K562 (cell line): ENCODE measurements at regions not wholly inside any gene's neighbourhood (a gene's known extent, or its start where the extent isn't known, plus 50 kb on each side); places are given as distances from the start of the nearest gene placed in this dataset.

ENCODE experiments used
- ATAC-seq: fragments of 200-7000 bp; cut with Tn5 transposase; 3 replicates; pipeline ENCODE4 v1.9.1; 2020; ENCODE audit warnings: moderate library complexity
- BruUV-seq: library from RNA; stranded (reverse); fragments of 400-500 nt; replicated peaks from 2 replicates; lab custom pipeline; 2021; lab: Mats Ljungman, UMichigan
- CTCF ChIA-PET: fragments of 300-600 bp; formaldehyde crosslinking; extraction: SDS; loops from one replicate; lab custom pipeline; 2021; ENCODE audit warnings: low intra/inter-chr PET ratio; lab: Yijun Ruan, JAX
- POLR2A ChIA-PET: fragments of 300-600, 350-650 bp; sonication (Branson Sonifier 250); formaldehyde crosslinking; extraction: SDS; loops from one replicate; lab custom pipeline; 2021; ENCODE audit warnings: antibody characterized with exemption, inconsistent platforms; lab: Yijun Ruan, JAX
- DNase-seq, 4 experiments: peaks; one replicate each; pipeline versions ENCODE4 v3.0.0 to v3.0.0-alpha.2; 2011 to 2018; ENCODE audit warnings: low spot score in 3 of 4, mixed read lengths in 3 of 4; ENCODE audit errors: extremely low read depth in 1 of 4
- FAIRE-seq: peaks from 2 replicates; lab custom pipeline; 2011; peaks lifted over from hg19 to GRCh38; lab: Jason Lieb, UNC
- H2AFZ ChIP-seq: 2 replicates; pipeline ENCODE4 v1.6.0; 2011; ENCODE audit warnings: low read depth, low read length, control low read depth, inconsistent platforms
- H3K27ac ChIP-seq: fragments of 200-600 bp; 3 replicates; pipeline ENCODE4 v1.8.0; 2011; ENCODE audit warnings: low read depth, mild to moderate bottlenecking, control low read depth, inconsistent platforms, low read length, moderate library complexity, mixed read lengths; ENCODE audit errors: extremely low read depth
- H3K27me3 ChIP-seq, 2 experiments: fragments of 300-600 bp in 1 of 2; 2 replicates in 1 of 2; 3 replicates in 1 of 2; pipeline versions ENCODE4 v1.6.0 to v1.8.0; 2011; ENCODE audit warnings: inconsistent platforms in 2 of 2, low read length in 2 of 2, mild to moderate bottlenecking in 1 of 2, mixed read lengths in 1 of 2, moderate library complexity in 1 of 2; ENCODE audit not compliant: control insufficient read depth in 2 of 2, insufficient read depth in 2 of 2
- H3K36me3 ChIP-seq: fragments of 300-600 bp; 3 replicates; pipeline ENCODE4 v1.8.0; 2011; ENCODE audit warnings: mild to moderate bottlenecking, low read length, inconsistent platforms; ENCODE audit not compliant: control insufficient read depth, insufficient read depth
- H3K4me1 ChIP-seq, 2 experiments: fragments of 200-600 bp in 1 of 2; replicated peaks in 1 of 2; 2 replicates in 1 of 2; 3 replicates in 1 of 2; pipeline versions ENCODE4 v1.5.1 to v1.8.0; 2011; ENCODE audit warnings: inconsistent platforms in 2 of 2, low read length in 2 of 2, mild to moderate bottlenecking in 1 of 2, mixed read lengths in 1 of 2, moderate library complexity in 1 of 2; ENCODE audit not compliant: control insufficient read depth in 2 of 2, insufficient read depth in 2 of 2
- H3K4me2 ChIP-seq: 2 replicates; pipeline ENCODE4 v1.6.1; 2011; ENCODE audit warnings: low read length, control low read depth, inconsistent platforms, mixed read lengths; ENCODE audit not compliant: insufficient read depth
- H3K4me3 ChIP-seq: fragments of 200-600 bp; sonication (generic), shearing (Covaris generic); 2 replicates; pipeline ENCODE4 v1.5.1; 2016; ENCODE audit warnings: control low read depth, inconsistent platforms
- H3K79me2 ChIP-seq: fragments of 200-600 bp; 3 replicates; pipeline ENCODE4 v1.8.0; 2011; ENCODE audit warnings: low read length, inconsistent platforms; ENCODE audit not compliant: control insufficient read depth, insufficient read depth
- H3K9ac ChIP-seq, 2 experiments: 2 replicates each; pipeline versions ENCODE4 v1.6.0 to v1.6.1; 2011; ENCODE audit warnings: low read depth in 2 of 2, low read length in 2 of 2, control low read depth in 1 of 2, inconsistent platforms in 1 of 2, mild to moderate bottlenecking in 1 of 2, mixed read lengths in 1 of 2; ENCODE audit not compliant: insufficient read depth in 1 of 2
- H3K9me1 ChIP-seq: one replicate; pipeline ENCODE4 v1.6.0; 2011; ENCODE audit warnings: inconsistent platforms, mild to moderate bottlenecking, low read length, moderate library complexity; ENCODE audit not compliant: control insufficient read depth, insufficient read depth
- H3K9me3 ChIP-seq: replicated peaks from 2 replicates; pipeline ENCODE4 v1.5.1; 2011; ENCODE audit warnings: low read depth, low read length, inconsistent platforms; ENCODE audit not compliant: control insufficient read depth, insufficient read depth
- H4K20me1 ChIP-seq: replicated peaks from 2 replicates; pipeline ENCODE4 v1.6.1; 2011; ENCODE audit warnings: low read length, inconsistent platforms, mixed read lengths; ENCODE audit not compliant: control insufficient read depth, insufficient read depth
- CBFA2T2 ChIP-seq: fragments of 450-650 bp; conservative IDR thresholded peaks from 2 replicates; pipeline ENCODE4 v1.6.1; 2017; ENCODE audit warnings: mild to moderate bottlenecking
- DLX4 ChIP-seq: fragments of 250-450 bp; sonication (Bioruptor Pico); IDR thresholded peaks from 2 replicates; pipeline ENCODE4 v1.6.1; 2021; ENCODE audit warnings: mild to moderate bottlenecking
- FOXA1 ChIP-seq: fragments of 450-650 bp; IDR thresholded peaks from 2 replicates; pipeline ENCODE4 v1.6.1; 2016; ENCODE audit warnings: mild to moderate bottlenecking, borderline replicate concordance
- KLF6 ChIP-seq: fragments of 250-450 bp; sonication (Bioruptor Pico); IDR thresholded peaks from 2 replicates; pipeline ENCODE4 v1.4.0; 2020; ENCODE audit warnings: mild to moderate bottlenecking, moderate library complexity, borderline replicate concordance
- OTX1 ChIP-seq: fragments of 450-650 bp; formaldehyde crosslinking; IDR thresholded peaks from 2 replicates; pipeline ENCODE4 v1.4.0; 2022; ENCODE audit warnings: mild to moderate bottlenecking
- ZNF165 ChIP-seq: fragments of 250-450 bp; sonication (Bioruptor Pico); IDR thresholded peaks from 2 replicates; pipeline ENCODE4 v1.4.0; 2020; ENCODE audit warnings: borderline replicate concordance
- ZNF695 ChIP-seq: fragments of 450-650 bp; formaldehyde crosslinking; IDR thresholded peaks from 2 replicates; pipeline ENCODE4 v1.4.0; 2020; ENCODE audit warnings: mild to moderate bottlenecking, moderate library complexity
- WGBS: fragments of 100-300 bp; shearing (Covaris generic); methylation state at CpG from one replicate; pipeline ENCODE4 v1.1.6; 2016; ENCODE audit warnings: low coverage, mixed read lengths; ENCODE audit not compliant: insufficient coverage; ENCODE audit errors: missing lambda C conversion rate; 5-methylcytosine and 5-hydroxymethylcytosine counted together
- in situ Hi-C: fragments of 300-500 bp; cut with MboI; formaldehyde crosslinking; loops from 4 replicates; pipeline ENCODE4 v1.15.0; 2018; ENCODE audit warnings: inconsistent platforms, mixed read lengths
- intact Hi-C: fragments of 100-400 bp; cut with micrococcal nuclease; formaldehyde crosslinking; loops from 2 replicates; pipeline ENCODE4 v1.14.2; 2022
- TF ChIP-seq, protein P1 (sequence below): IDR thresholded peaks from 2 replicates; pipeline ENCODE4 v1.6.1; 2016; ENCODE audit warnings: missing genetic modification characterization, missing compliant biosample characterization

GRCh38 chr1:69291541-69291940 is 276.2 kb upstream of the LRRC7 start:
- no peak for FAIRE-seq
- BruUV-seq: no TSS peak
- no peaks in the 10 kb centered on the region for H3K9me1 ChIP-seq
- no peaks in the 10 kb centered on the region for H3K27me3 ChIP-seq
- H4K20me1 ChIP-seq: no peaks in the 10 kb centered on the region
- no peak overlapping the region for H3K27ac ChIP-seq
- no peak overlapping the region for H3K4me3 ChIP-seq
- in situ Hi-C loops (no loop called here), intact Hi-C loops (no loop called here)
- H3K9me3 ChIP-seq: no peaks in the 10 kb centered on the region
- no peaks in the 10 kb centered on the region for H3K79me2 ChIP-seq
- 0% methylated on average over 4 of the region's 4 CpGs for WGBS
- H3K36me3 ChIP-seq: no peaks in the 10 kb centered on the region
- no peak overlapping the region for H3K9ac ChIP-seq
- H2AFZ ChIP-seq: no peak overlapping the region
- no peak overlapping the region for H3K4me2 ChIP-seq
- no peak for DNase-seq
- TF ChIP-seq OTX1 (CRISPR knock-in tag) (no peak), DLX4 (CRISPR knock-in tag) (no peak), ZNF165 (CRISPR knock-in tag) (no peak), FOXA1 (no peak), ZNF695 (CRISPR knock-in tag) (no peak), CBFA2T2 (no peak), KLF6 (CRISPR knock-in tag) (no peak)
- TF ChIP-seq, protein P1, sequence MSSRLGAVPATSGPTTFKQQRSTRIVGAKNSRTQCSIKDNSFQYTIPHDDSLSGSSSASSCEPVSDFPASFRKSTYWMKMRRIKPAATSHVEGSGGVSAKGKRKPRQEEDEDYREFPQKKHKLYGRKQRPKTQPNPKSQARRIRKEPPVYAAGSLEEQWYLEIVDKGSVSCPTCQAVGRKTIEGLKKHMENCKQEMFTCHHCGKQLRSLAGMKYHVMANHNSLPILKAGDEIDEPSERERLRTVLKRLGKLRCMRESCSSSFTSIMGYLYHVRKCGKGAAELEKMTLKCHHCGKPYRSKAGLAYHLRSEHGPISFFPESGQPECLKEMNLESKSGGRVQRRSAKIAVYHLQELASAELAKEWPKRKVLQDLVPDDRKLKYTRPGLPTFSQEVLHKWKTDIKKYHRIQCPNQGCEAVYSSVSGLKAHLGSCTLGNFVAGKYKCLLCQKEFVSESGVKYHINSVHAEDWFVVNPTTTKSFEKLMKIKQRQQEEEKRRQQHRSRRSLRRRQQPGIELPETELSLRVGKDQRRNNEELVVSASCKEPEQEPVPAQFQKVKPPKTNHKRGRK: no peak
- TF ChIP-seq, all 486 proteins: peak for 0
- ChIA-PET CTCF (no interaction called here), POLR2A (no interaction called here)
- no peaks in the 10 kb centered on the region for H3K4me1 ChIP-seq
- ATAC-seq: no peak
